LHCN-M2 (cell line): ENCODE measurements at regions not wholly inside any gene's neighbourhood (a gene's known extent, or its start where the extent isn't known, plus 50 kb on each side); places are given as distances from the start of the nearest gene placed in this dataset.

Experiments used
- DNase-seq: peaks from one replicate; pipeline ENCODE4 v3.0.0-alpha.2; 2012; ENCODE audit warnings: low read depth

DNA sequence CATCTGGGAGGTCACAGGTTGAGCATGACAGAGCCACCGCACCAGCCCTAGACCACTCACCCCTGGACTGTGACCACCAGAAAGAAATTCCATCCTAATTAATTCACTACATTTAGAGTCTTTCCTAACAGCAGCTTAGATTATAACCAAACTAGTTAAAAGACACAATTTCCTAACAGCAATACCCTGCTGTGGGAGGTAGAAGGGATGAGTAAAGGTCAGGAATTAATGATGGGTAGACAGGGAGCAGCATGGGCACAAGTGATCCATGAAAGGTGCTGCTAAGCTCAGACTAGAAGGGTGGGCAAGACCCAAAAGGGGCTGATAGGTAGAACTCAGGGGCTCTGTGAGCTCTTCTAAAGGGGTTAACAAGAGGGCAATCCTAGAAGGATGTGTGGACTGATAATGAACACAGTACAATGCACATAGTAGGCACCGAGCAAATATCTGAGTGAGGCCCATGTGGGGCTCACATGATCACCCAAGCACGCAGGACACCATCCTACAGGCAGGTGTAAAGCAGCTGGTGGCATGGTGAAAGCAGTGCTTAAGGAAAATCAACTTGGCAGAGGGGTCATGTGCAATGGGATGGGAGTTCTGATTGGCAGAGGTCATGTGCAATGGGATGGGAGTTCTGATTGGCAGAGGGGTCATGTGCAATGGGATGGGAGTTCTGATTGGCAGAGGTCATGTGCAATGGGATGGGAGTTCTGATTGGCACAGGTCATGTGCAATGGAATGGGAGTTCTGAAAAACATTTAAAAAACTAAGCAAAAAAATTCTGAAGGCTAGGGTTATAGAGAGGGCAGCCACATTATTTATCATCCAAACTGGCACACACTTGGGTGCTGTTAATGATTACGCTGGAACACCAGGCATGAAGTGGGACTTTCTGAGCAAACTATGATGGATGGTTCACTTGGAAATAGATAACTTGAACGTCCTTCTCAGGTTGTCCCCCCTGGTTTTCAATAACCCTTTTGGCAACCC lies 188.2 kb upstream of the FOXQ1 start:
- DNase-seq = no peak

DNA sequence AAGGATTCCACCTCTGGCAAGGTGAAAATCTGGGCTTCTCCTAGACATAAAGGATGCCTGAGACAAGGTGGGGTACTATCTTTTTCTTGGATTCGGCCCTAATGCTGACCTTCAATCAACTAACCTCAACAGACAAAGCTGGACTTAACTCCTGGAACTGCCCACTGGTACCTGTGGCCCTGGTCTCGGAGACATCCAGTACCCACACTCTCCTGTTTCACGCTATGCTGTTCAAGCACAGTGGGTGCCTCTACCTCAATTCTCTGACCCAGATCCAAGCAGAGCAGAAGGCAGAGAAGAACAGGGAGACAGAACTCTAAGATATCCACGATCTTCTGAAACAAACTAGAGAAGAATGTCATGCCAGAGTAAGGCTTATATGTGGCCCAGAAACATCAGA lies 189.8 kb upstream of the FOXQ1 start:
- DNase-seq = no peak

DNA sequence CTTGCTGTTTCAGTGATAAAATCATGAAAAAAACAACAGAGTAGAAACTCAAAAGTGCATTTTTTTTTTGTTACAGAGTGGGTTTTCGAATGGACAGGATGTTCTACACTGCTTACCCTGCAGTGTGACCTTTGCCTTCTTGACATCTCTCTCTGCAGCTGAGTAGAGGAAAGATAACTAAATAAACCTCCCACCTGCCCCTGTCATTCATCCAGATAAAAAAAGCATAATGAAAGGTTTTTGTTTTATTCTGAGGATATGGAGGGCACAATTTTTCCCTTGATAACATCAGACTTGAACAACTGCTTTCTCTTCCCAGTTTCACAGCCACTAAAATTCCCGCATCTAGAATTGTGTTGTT lies 193.6 kb upstream of the FOXQ1 start:
- peak; percentile 57 for DNase-seq

DNA sequence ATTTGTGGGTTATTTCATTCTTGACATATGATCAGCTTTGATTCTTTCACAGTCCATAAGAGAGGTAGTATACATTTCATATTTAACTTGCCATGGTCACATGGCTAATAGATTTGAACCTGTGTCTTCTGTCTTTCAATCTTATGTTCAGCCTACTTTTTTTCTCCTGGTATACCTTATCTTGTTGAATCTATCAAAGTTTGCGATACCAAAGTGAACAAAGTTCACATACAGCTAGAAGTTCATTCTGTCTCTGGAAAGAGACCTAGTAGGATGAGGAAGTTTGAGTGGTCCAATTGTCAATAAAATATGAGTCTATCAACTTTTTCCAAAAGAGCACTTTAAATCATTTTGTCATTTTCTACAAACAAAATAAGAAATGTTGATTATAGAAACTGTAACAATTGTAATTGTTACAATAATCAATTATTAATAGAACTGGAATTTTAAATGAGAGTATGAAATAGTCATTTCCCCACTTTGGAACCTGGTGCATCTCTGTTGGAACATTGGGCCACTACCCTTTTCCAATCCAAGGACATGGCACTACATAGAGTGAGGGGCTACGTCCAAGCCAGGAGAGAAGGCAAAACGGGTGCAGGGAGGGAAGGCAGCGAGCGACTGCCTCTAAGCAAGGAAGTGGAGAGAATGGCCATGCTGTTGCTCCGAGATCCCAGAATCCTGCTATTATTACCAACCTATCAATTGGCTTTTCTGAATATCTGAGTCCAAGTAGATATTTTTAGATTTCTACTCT lies 194.2 kb upstream of the FOXQ1 start:
- no peak for DNase-seq

DNA sequence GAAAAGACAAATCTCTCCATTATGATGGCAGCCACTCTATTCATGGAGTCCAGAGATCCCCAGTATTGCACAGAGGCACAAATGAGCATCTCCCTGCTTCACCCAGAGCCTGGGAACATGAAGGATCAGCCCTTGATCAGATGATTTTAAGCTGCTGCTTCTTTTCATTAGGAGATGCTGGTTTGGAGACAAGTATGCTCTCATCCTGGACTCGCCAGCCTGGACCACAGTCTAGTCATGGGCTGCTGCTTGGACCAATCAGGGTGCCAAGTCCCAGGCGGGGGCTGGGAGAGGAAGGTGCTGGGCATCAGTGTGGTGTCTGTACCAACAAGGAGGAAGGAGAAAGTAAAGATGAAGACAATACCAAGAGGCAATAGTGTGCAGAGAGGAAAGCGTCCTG lies 195.7 kb upstream of the FOXQ1 start:
- no peak for DNase-seq

DNA sequence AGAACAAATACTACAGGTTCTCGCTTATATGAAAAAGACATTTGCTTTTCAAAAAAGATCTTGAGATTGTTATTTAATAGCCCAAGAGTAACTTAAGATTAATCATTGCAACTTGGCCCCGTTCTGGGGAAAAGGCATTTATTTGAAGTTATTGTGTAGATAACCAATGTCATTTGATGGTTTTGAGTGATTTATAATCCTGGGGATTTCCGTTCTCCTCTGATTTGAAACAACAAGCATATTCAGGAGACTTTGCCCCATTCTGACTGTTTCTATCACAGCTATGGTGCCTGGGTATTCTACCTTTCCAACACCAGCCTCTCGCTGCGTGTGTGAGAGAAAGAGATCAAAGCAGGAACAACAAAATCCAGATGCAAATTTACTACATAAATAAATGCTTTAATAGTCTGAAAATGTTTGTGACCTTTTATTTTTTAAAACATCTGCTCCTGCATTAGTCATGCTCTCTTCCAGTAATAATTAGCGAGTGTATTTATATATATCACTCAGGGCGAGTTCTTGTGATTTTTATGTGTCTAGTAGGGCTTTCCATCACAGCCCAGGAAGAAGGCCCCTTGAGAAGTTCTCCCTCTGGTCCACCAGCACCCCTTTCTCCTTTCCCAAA lies 197.9 kb upstream of the FOXQ1 start:
- no peak for DNase-seq

DNA sequence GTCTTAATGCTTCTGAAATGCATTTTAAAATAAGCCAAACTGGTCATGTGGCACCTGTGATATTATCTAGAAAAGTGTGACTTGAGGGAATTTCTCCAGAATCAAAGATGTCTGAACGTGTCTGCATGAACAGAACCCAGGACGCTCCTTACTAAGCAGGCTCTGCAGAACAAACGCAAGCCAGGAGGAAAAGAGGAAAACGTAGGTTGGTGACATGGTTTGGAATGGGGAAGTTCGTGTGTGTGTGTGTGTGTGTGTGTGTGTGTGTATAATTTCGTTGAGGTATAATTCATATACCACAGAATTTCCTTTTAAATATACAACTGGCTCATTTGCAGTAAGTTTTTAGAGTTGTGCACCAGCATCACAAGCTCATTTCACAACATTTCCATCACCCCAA lies 200.5 kb upstream of the FOXQ1 start:
- no peak for DNase-seq

DNA sequence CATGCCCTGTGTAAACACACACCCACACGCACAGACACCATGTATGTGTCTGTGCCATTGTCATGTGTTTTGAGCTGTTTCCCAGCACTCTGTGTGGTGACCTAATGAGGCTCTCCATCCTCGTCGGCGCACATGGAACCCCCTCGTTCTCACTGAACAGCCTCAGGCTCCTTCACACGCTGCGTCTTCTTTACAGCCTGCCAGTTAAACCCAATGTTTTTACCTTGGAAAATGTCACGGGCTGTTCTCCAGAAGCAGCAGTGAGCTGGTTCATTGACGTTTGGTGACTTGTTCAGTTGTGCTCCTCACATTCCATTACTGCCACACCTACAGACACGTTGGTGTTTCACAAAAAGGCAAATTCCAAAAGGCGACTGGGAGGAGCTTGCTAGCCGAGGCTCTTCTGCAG lies 201.0 kb upstream of the FOXQ1 start:
- no peak for DNase-seq

DNA sequence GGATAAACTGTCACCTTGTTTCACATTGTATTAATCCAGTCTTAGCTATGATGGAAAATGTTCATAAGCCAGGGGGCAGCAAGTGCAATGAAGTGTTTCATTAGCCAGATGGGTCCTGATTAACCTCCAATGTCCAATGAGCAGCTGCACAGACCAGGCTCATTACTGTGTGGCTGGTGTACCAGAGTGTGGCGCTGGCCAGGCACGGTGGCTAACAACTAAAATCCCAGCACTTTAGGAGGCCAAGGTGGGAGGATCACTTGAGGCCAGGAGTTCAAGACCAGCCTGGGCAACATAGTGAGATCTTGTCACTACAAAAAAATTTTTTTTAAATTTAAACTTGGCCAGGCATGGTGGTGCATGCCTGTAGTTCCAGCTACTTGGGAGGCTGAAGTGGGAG lies 201.7 kb upstream of the FOXQ1 start:
- no peak for DNase-seq

DNA sequence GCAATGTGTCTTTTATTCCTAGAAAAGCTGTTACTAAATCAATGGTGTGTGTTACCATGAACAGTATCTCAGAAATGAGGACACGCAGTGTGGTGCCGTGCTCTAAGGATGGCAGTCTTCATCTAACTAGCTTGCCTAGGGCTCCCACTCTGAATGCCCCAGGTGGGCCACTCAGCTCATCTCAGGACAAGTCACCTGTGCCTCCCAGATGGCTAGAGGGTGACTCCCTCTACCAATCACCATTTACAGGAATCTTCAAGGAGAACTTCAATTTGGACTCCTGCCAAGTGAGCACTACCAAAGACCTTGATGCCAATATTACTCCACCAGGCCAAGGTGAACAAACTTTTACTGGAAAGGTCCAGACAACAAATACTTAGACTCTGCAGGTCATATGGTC lies 202.8 kb upstream of the FOXQ1 start:
- DNase-seq = no peak

DNA sequence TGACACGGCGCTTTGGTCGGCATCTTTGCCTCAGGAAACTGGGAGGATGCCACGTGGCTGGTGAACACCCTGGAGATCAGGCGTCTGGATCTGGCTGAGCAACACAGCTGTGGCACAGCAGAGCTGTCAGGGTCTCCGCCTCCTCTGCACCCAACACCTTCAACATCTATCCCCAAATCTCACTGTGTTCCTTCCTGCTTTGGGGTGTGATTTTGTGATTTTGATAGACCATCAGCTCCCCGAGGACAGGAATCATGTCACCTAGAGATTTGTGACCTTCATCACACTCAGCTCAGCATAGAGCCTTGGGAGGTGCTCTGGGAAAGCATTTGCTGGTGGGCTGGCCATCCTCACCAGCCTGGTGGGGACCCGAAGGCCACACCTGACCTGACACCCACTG lies 203.7 kb upstream of the FOXQ1 start:
- no peak for DNase-seq

DNA sequence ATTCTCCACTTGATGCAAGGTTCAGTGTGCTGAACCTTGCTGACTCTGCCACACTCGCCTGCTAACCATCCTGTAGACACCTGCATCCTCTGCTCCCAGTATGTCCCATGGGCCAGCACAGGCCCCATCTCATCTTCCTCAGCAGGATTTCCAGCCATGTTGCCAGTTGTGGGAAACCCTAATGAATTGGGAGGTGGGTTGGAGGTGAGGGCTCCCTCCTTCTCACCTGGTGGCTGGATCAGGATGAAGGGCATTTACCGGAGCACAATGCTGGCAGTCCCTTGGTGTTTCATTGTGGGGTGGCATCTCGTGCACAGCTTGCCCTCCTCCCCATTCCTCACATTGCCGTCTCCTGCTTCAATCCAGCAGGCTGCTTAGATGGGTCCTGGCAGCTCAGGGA lies 204.3 kb upstream of the FOXQ1 start:
- DNase-seq = no peak

DNA sequence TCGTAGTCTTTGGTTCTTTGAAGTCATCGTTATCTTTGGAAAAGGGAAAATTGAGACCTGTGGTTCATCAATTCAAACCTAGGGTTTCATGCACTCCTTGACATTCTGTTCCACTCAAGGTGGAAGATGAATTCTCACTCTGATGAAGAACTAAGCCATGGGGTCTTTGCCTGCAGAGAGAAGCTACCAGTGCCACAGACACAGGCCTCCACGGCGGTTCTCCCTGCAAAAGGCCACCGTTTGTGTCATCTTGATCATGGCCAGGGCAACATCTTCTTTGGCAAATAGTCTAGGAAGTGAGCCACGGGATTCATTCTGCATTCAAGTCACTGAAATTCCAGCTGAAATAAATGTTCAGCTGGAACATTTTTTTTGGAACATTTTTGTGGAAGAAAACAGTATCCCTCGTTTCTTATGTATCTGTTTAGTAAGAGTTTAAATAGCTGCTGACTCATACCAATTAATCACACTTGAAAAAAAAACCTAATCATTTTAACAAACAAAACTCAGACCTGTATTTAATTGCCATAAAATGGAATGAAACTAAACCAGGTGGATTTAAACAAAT lies 206.0 kb upstream of the FOXQ1 start:
- no peak for DNase-seq

DNA sequence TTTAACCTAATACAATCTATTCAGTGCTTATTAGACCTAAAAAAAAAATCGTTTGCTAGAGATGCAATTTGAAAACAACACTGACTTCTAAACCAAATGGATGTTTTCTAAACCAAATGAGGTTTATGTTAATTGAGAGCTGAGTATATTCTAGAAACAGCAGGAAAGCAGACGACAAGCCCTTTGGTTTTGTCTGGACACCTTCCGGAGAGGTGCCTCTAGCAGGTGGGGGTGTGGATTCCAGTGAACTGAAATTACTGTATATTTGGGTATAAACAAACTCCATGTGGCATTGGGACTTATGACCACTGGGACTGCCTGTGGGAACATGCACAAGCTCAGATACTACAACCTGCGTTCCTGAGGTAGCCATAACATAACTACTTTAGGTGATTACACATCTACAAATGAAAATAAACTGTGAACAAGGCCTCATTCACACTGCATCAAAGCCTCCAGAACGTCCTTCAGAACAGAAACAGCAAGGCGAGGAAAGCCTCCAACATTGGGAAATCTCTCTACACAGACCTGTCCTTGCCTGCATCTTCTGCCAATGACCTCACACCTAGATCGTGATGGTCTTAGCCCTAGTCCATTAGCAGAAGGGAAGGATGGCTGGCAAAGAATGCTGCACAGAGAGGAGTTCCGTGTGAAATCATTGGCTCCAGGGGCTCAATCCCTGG lies 206.8 kb upstream of the FOXQ1 start:
- DNase-seq = no peak

DNA sequence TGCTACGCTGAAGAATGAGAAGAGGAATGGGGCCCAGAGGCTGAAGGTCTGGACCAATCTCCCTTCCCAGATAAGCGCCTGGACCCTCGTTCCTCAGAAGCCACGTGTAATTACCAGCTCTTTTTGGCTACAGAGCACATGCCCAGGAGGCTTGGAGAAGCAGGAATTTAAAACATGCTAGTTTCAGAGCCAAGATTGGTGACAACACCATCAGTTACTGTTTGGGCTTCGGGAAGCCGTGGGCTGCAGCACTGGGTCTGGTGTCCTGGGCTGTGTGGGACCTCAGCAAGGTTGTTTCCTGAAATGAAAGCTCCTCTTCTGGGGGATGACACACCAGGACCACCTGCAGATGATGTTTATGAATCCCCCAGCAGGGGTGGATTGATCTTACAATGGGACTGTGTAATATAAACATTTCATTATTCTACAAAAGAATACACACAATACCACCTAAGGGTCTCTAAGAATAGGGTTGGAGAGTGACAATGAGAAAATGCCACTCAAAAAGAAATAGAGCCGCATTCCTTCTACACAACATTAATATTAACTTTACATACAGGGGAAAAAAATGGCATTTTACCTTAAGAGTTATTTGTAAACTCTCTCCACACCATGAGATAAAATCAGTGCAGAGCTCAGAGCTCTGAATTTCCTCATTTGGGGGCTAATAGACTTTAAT lies 207.8 kb upstream of the FOXQ1 start:
- DNase-seq = no peak

DNA sequence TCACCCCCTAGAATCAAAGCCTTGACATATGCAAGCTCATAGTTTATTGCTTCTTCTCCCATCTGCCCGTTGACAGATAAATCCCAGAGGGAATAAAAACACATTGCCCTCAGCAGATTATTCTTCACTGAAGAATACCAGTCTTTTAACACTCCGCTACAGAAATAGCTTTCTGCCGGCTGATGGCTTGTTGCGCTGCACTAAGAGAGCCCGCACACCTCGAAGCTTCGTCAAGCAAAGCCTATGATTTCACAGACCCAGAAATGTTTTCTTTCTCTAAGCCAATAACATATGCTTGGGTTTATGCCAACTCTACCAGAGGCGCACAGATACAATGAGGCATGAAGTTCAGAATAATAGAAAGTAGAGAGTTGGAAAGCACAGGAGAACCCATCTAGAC lies 208.9 kb upstream of the FOXQ1 start:
- no peak for DNase-seq

DNA sequence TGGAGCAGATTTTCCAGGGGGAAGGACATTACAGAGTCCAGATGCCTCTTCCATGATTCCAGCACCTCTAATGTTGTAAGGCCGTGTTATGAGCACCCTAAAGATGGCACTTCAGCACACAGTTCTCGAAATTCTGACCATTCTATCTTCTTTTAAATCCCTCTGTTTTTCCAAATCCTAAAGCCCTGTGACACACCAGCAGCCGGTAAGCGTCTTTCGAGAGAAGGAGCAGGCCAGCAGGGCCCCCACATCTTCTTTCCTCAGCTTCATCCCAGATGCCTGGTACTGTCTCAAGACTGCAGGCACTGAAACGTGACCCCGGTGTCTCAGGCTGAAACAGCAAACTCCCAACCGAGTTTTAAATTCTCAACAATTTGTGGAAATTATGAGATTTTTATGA lies 211.6 kb upstream of the FOXQ1 start:
- DNase-seq = no peak

DNA sequence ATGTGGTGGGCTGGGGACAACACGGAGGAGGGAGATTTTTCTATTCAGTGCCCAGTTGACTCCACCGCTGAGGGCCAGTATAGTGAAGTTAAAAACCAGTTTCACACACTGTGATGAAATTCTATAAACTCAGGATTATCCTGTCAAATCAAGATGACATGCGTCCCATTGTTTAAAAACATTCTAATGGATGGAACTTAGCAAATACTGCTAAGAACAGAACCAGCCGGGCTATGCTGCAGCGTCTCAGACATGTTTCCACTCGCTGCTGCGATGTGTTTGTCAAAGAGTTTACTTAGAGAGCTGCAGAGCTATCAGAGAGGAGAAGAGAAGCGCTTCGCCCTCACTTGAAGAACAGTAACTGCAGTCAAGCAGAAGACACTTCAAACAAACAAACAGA lies 212.6 kb upstream of the FOXQ1 start:
- no peak for DNase-seq

DNA sequence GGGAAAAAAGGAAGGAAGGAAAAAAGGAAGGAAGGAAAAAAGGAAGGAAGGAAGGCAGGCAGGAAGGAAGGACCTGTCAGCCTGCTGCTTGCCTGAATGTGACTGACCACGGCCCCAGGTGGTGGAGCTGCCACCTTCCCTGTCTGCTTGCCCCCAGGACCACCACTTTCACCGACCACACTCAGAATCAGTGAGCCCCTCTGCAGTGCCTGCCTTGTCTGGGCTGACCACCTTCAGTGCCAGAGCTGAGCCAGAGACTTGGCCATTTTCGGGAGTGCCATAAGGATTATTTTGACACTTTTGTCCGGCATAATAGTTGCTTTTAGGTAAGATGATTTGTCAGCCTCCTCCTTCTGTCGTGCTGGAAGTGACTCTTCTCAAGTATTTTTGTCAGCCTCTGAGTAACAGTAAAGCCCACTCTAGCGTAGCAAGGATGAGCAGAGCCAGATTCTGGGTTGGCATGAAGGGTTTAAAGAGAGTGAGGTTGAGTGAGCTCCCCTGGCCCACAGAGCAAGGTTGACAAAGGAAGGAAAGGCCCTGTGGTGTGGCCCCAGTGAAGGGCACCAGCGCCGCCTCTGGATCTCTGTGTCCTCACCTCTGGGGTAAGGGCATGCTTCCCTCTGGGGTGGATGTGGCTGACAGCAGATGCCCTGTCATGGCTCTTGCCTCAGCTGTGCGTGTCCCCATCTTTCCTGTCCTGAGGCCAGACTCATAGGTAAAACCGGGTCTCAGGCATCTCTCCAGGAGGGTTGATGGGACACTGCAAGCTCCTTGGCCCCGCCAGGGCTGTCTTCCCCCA lies 214.7 kb upstream of the FOXQ1 start:
- DNase-seq = no peak

DNA sequence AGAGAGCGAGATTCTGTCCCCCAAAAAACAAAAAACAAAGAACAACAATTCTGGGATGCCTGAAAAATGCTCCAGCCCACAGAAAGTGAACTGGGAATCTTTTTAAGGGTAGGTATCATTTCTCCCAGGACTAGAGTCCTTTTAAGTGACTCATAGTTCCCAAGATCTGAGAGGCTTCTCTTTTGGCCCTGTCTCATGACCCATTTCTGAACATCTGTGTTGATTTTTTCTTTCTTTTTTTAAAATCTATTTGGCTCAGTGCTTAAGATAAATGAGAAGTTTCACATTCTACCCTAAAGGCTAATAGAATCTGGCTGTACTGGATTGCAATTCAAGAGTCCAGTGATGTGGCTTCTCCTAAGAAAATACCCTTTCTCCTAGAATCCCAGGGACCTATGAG lies 217.6 kb upstream of the FOXQ1 start:
- peak; percentile 12 for DNase-seq
